ENCODE measurements at regions not wholly inside any gene's neighbourhood (a gene's known extent, or its start where the extent isn't known, plus 50 kb on each side); places are given as distances from the start of the nearest gene placed in this dataset.

DNA sequence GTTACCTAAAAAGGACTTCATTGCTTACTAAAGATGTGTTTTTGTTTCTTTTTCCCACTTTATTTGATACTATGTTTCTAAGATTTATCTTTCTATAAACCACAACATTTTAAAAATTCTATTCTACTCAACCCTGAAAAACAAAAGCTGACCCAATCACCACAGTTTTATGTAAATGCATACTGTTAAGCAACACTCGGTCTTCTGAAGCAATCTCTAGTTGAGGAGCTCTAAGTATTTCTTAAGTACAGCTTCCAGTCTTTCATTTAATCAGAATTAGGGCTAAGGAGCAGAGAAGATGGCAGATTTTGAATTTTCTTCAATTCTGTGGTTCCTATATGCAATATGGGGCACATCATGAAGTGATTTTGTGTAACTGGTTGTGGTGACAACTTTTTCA lies 72.2 kb upstream of the SLC4A10 start:
- no peaks in the 10 kb centered on the region for H3K9me2 ChIP-seq (ENCODE audit: low read depth, low read length)

DNA sequence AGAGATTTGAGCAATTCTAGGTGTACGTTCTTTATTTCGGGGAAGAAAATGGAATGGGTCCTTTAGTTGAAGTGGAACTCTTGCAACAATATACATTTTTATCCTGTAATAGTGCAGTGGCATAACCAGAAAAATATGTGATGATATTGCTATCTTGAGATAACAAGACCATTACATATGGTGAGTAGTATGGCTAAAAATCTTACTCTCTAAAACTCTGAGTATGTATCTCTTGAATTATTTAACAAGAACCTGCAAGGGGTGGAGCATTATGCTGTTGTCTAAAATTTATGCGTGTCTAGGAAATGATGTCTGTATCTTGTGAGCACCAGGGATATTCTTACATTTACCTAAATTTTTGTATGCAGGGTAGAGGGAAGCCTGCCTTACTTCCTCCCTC lies 68.4 kb upstream of the SLC4A10 start:
- Histone ChIP-seq H3K27me3 (ENCODE audit: insufficient read depth, low read length) (no peaks in the 10 kb centered on the region), H4K20me1 (ENCODE audit: insufficient read depth, low read length) (no peaks in the 10 kb centered on the region), H3K9me3 (ENCODE audit: low read length) (no peaks in the 10 kb centered on the region), H2AFZ (ENCODE audit: low read length) (no peak overlapping the region), H3K9me2 (ENCODE audit: low read depth, low read length) (no peaks in the 10 kb centered on the region), H3F3A (ENCODE audit: insufficient read depth, low read length) (no peaks in the 10 kb centered on the region), H3K27ac (ENCODE audit: low read depth, low read length, poor library complexity, severe bottlenecking) (no peak overlapping the region), H3K9ac (ENCODE audit: low read length) (no peak overlapping the region), H3K4me1 (ENCODE audit: insufficient read depth, low read length, severe bottlenecking) (no peaks in the 10 kb centered on the region), H3K4me2 (ENCODE audit: low read length) (no peak overlapping the region), H3K36me3 (ENCODE audit: insufficient read depth, low read length) (no peaks in the 10 kb centered on the region), H3K79me2 (ENCODE audit: insufficient read depth, low read length) (no peaks in the 10 kb centered on the region), H3K4me3 (ENCODE audit: low read depth, low read length, poor library complexity, severe bottlenecking) (no peak overlapping the region)
- TF ChIP-seq, protein P1, sequence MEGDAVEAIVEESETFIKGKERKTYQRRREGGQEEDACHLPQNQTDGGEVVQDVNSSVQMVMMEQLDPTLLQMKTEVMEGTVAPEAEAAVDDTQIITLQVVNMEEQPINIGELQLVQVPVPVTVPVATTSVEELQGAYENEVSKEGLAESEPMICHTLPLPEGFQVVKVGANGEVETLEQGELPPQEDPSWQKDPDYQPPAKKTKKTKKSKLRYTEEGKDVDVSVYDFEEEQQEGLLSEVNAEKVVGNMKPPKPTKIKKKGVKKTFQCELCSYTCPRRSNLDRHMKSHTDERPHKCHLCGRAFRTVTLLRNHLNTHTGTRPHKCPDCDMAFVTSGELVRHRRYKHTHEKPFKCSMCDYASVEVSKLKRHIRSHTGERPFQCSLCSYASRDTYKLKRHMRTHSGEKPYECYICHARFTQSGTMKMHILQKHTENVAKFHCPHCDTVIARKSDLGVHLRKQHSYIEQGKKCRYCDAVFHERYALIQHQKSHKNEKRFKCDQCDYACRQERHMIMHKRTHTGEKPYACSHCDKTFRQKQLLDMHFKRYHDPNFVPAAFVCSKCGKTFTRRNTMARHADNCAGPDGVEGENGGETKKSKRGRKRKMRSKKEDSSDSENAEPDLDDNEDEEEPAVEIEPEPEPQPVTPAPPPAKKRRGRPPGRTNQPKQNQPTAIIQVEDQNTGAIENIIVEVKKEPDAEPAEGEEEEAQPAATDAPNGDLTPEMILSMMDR (IDR thresholded peaks at IDR 0.05; ENCODE audit: low read length) = no peak
- no peak for TF ChIP-seq EZH2 (IDR thresholded peaks at IDR 0.05; ENCODE audit: borderline replicate concordance, low read length)

More for the DNA sequence above, 72.2 kb upstream of the SLC4A10 start:
- TF ChIP-seq EZH2 (IDR thresholded peaks at IDR 0.05; ENCODE audit: borderline replicate concordance, low read length) = no peak
- no peaks in the 10 kb centered on the region for H3K4me1 ChIP-seq (ENCODE audit: insufficient read depth, low read length, severe bottlenecking)
- H3F3A ChIP-seq (ENCODE audit: insufficient read depth, low read length) = no peaks in the 10 kb centered on the region
- H3K9ac ChIP-seq (ENCODE audit: low read length) = no peak overlapping the region
- no peak overlapping the region for H2AFZ ChIP-seq (ENCODE audit: low read length)
- H3K9me3 ChIP-seq (ENCODE audit: low read length) = no peaks in the 10 kb centered on the region
- no peaks in the 10 kb centered on the region for H3K79me2 ChIP-seq (ENCODE audit: insufficient read depth, low read length)
- H3K27me3 ChIP-seq (ENCODE audit: insufficient read depth, low read length) = no peaks in the 10 kb centered on the region
- no peaks in the 10 kb centered on the region for H4K20me1 ChIP-seq (ENCODE audit: insufficient read depth, low read length)
- no peak overlapping the region for H3K27ac ChIP-seq (ENCODE audit: low read depth, low read length, poor library complexity, severe bottlenecking)
- no peak overlapping the region for H3K4me3 ChIP-seq (ENCODE audit: low read depth, low read length, poor library complexity, severe bottlenecking)
- no peak overlapping the region for H3K4me2 ChIP-seq (ENCODE audit: low read length)
- H3K36me3 ChIP-seq (ENCODE audit: insufficient read depth, low read length) = no peaks in the 10 kb centered on the region

DNA sequence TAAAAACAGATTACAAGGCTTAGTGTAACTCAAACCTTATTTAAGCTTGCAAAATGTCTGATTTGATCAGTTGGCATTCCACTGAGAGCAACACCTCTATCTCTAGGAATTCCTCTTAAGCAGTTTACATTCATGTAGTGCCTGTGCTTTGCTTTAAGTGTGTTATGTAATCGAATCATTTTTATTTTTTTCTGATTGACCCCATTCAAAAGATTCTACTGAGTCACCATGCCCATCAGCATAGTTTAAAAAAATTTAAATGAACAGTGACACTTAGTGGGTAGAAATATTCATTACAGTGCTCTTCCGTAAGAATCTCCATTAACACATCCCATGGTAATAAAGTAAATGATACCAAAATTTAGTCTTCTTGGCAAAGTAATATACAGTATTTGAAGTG lies 67.8 kb upstream of the SLC4A10 start:
- Histone ChIP-seq H3K79me2 (ENCODE audit: insufficient read depth, low read length) (no peaks in the 10 kb centered on the region), H3K27me3 (ENCODE audit: insufficient read depth, low read length) (no peaks in the 10 kb centered on the region), H3K9ac (ENCODE audit: low read length) (no peak overlapping the region), H3F3A (ENCODE audit: insufficient read depth, low read length) (no peaks in the 10 kb centered on the region), H4K20me1 (ENCODE audit: insufficient read depth, low read length) (no peaks in the 10 kb centered on the region), H3K4me3 (ENCODE audit: low read depth, low read length, poor library complexity, severe bottlenecking) (no peak overlapping the region), H3K36me3 (ENCODE audit: insufficient read depth, low read length) (no peaks in the 10 kb centered on the region), H3K9me2 (ENCODE audit: low read depth, low read length) (no peaks in the 10 kb centered on the region), H3K4me2 (ENCODE audit: low read length) (no peak overlapping the region), H3K9me3 (ENCODE audit: low read length) (no peaks in the 10 kb centered on the region), H2AFZ (ENCODE audit: low read length) (no peak overlapping the region), H3K27ac (ENCODE audit: low read depth, low read length, poor library complexity, severe bottlenecking) (no peak overlapping the region), H3K4me1 (ENCODE audit: insufficient read depth, low read length, severe bottlenecking) (no peaks in the 10 kb centered on the region)
- TF ChIP-seq, protein P1 (IDR thresholded peaks at IDR 0.05; ENCODE audit: low read length) = peak; percentile 41
- no peak for TF ChIP-seq EZH2 (IDR thresholded peaks at IDR 0.05; ENCODE audit: borderline replicate concordance, low read length)

DNA sequence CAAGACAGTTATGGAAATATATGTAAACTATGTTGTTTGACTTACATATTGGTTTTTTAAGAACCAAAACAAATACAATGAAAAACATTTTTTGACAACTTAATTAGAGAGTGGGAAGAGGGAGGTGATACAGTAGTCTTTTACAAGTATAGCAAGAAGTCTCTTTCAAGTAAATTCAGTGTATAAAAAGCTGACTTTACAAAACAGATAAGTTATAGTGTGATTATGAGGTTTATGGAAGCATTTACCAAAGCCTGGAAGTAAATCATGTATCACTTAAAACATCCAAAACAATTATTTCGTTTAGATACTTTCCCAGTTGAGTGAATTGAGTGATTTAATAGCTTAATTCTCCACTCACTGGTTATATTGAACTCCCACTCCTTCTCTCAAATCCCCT lies 66.7 kb upstream of the SLC4A10 start:
- Histone ChIP-seq H4K20me1 (ENCODE audit: insufficient read depth, low read length) (no peaks in the 10 kb centered on the region), H3K9me3 (ENCODE audit: low read length) (no peaks in the 10 kb centered on the region), H3K9me2 (ENCODE audit: low read depth, low read length) (no peaks in the 10 kb centered on the region), H3K79me2 (ENCODE audit: insufficient read depth, low read length) (no peaks in the 10 kb centered on the region), H3K4me1 (ENCODE audit: insufficient read depth, low read length, severe bottlenecking) (no peaks in the 10 kb centered on the region), H3K27me3 (ENCODE audit: insufficient read depth, low read length) (no peaks in the 10 kb centered on the region), H3F3A (ENCODE audit: insufficient read depth, low read length) (no peaks in the 10 kb centered on the region), H3K27ac (ENCODE audit: low read depth, low read length, poor library complexity, severe bottlenecking) (no peak overlapping the region), H3K4me3 (ENCODE audit: low read depth, low read length, poor library complexity, severe bottlenecking) (no peak overlapping the region), H3K9ac (ENCODE audit: low read length) (no peak overlapping the region), H3K36me3 (ENCODE audit: insufficient read depth, low read length) (no peaks in the 10 kb centered on the region), H2AFZ (ENCODE audit: low read length) (no peak overlapping the region), H3K4me2 (ENCODE audit: low read length) (no peak overlapping the region)
- TF ChIP-seq, protein P1 (IDR thresholded peaks at IDR 0.05; ENCODE audit: low read length) = no peak
- no peak for TF ChIP-seq EZH2 (IDR thresholded peaks at IDR 0.05; ENCODE audit: borderline replicate concordance, low read length)
